ENCODE measurements at regions not wholly inside any gene's neighbourhood (a gene's known extent, or its start where the extent isn't known, plus 50 kb on each side); places are given as distances from the start of the nearest gene placed in this dataset.

DNA sequence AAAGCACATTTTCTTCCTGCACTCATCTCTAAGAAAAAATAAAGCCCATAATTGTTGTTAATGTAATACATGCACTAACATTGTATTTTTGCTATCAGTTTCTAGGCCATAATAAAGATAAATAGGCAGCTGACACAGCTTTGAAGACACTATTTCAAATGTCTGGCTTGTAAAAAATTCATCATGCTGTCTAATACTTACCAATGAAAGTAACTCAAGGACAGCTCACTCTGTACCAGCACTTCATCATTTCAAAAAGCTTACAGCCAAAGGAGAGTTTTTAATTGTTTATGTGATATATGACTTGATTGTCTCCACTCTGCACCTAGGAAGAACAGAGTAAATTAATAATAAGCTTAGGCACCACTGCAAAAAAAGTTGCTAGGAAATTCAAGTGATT is 1423.3 kb upstream of the PCDH20 start:
- no peak for TF ChIP-seq ZNF592 (IDR thresholded peaks at IDR 0.05)
- no peak for TF ChIP-seq POLR2A (IDR thresholded peaks at IDR 0.05; ENCODE audit: low read depth, low read length)
- TF ChIP-seq, protein P1, sequence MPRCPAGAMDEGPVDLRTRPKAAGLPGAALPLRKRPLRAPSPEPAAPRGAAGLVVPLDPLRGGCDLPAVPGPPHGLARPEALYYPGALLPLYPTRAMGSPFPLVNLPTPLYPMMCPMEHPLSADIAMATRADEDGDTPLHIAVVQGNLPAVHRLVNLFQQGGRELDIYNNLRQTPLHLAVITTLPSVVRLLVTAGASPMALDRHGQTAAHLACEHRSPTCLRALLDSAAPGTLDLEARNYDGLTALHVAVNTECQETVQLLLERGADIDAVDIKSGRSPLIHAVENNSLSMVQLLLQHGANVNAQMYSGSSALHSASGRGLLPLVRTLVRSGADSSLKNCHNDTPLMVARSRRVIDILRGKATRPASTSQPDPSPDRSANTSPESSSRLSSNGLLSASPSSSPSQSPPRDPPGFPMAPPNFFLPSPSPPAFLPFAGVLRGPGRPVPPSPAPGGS (IDR thresholded peaks at IDR 0.05; ENCODE audit: borderline replicate concordance, insufficient read depth, low read depth, low read length, poor library complexity, severe bottlenecking) = no peak
- no peak for TF ChIP-seq RAD21 (IDR thresholded peaks at IDR 0.05; ENCODE audit: insufficient read depth, low read depth, low read length)
- TF ChIP-seq EZH2 (IDR thresholded peaks at IDR 0.05; ENCODE audit: borderline replicate concordance, control insufficient read depth, low read depth, low read length) = no peak
- TF ChIP-seq, protein P2, sequence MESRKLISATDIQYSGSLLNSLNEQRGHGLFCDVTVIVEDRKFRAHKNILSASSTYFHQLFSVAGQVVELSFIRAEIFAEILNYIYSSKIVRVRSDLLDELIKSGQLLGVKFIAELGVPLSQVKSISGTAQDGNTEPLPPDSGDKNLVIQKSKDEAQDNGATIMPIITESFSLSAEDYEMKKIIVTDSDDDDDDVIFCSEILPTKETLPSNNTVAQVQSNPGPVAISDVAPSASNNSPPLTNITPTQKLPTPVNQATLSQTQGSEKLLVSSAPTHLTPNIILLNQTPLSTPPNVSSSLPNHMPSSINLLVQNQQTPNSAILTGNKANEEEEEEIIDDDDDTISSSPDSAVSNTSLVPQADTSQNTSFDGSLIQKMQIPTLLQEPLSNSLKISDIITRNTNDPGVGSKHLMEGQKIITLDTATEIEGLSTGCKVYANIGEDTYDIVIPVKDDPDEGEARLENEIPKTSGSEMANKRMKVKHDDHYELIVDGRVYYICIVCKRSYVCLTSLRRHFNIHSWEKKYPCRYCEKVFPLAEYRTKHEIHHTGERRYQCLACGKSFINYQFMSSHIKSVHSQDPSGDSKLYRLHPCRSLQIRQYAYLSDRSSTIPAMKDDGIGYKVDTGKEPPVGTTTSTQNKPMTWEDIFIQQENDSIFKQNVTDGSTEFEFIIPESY (IDR thresholded peaks at IDR 0.05) = no peak
- TF ChIP-seq EP300 (IDR thresholded peaks at IDR 0.05; ENCODE audit: borderline replicate concordance in 1 of 2, control insufficient read depth in 1 of 2, low read depth in 2 of 2, low read length in 2 of 2) = no peak
- no peak for TF ChIP-seq TCF7 (IDR thresholded peaks at IDR 0.05; ENCODE audit: borderline replicate concordance)
- TF ChIP-seq, protein P3, sequence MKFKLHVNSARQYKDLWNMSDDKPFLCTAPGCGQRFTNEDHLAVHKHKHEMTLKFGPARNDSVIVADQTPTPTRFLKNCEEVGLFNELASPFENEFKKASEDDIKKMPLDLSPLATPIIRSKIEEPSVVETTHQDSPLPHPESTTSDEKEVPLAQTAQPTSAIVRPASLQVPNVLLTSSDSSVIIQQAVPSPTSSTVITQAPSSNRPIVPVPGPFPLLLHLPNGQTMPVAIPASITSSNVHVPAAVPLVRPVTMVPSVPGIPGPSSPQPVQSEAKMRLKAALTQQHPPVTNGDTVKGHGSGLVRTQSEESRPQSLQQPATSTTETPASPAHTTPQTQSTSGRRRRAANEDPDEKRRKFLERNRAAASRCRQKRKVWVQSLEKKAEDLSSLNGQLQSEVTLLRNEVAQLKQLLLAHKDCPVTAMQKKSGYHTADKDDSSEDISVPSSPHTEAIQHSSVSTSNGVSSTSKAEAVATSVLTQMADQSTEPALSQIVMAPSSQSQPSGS (IDR thresholded peaks at IDR 0.05; ENCODE audit: low read length) = no peak
- no peak for TF ChIP-seq SP1 (IDR thresholded peaks at IDR 0.05; ENCODE audit: low read depth, low read length)
- TF ChIP-seq, protein P4, sequence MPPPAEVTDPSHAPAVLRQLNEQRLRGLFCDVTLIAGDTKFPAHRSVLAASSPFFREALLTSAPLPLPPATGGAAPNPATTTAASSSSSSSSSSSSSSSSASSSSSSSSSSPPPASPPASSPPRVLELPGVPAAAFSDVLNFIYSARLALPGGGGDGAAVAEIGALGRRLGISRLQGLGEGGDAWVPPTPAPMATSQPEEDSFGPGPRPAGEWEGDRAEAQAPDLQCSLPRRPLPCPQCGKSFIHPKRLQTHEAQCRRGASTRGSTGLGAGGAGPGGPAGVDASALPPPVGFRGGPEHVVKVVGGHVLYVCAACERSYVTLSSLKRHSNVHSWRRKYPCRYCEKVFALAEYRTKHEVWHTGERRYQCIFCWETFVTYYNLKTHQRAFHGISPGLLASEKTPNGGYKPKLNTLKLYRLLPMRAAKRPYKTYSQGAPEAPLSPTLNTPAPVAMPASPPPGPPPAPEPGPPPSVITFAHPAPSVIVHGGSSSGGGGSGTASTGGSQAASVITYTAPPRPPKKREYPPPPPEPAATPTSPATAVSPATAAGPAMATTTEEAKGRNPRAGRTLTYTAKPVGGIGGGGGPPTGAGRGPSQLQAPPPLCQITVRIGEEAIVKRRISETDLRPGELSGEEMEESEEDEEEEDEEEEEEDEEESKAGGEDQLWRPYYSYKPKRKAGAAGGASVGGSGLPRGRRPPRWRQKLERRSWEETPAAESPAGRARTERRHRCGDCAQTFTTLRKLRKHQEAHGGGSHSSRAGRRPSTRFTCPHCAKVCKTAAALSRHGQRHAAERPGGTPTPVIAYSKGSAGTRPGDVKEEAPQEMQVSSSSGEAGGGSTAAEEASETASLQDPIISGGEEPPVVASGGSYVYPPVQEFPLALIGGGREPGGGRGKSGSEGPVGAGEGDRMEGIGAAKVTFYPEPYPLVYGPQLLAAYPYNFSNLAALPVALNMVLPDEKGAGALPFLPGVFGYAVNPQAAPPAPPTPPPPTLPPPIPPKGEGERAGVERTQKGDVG (CRISPR knock-in tag; IDR thresholded peaks at IDR 0.05) = no peak
- TF ChIP-seq NFIC (IDR thresholded peaks at IDR 0.05; ENCODE audit: low read depth, low read length) = no peak
